Epidermal melanocyte (primary cell): ENCODE measurements at regions not wholly inside any gene's neighbourhood (a gene's known extent, or its start where the extent isn't known, plus 50 kb on each side); places are given as distances from the start of the nearest gene placed in this dataset.
"Not testable (repeated sequence)": the region's sequence is repeated elsewhere in the genome, so short reads cannot be mapped to it uniquely, and the experiment has no call there.

ENCODE experiments used
- DNase-seq: peaks from one replicate; pipeline ENCODE4 v3.0.0; 2011; ENCODE audit warnings: low spot score; ENCODE audit not compliant: insufficient read length

GRCh38 chr4:104138116-104138515 lies 356.6 kb downstream of the CXXC4 start:
- no peak for DNase-seq

DNA sequence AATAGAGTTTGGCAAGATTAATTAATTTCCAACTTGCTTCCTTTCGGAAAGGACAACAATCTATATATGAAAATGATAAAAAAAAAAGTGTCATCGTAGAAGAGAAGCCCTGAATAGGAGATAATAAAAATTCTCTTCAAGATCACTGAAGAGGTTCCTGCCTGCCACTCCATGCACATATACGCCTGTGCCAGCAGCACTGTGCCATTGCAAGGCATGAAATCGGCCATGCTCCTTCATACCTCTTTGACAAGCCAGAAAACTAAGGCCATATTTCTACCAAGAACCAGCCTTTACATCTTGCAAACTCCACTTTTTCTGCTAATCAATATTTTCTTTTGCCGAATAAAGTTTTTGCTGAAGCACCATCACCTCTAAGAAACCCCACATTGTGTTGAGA lies 365.5 kb downstream of the CXXC4 start:
- no peak for DNase-seq

- DNase-seq, result no peak
Observed at GRCh38 chr4:104128850-104129213, 365.9 kb downstream of the CXXC4 start.

- DNase-seq, result no peak
Observed at GRCh38 chr4:104128031-104128849, 366.5 kb downstream of the CXXC4 start.

DNA sequence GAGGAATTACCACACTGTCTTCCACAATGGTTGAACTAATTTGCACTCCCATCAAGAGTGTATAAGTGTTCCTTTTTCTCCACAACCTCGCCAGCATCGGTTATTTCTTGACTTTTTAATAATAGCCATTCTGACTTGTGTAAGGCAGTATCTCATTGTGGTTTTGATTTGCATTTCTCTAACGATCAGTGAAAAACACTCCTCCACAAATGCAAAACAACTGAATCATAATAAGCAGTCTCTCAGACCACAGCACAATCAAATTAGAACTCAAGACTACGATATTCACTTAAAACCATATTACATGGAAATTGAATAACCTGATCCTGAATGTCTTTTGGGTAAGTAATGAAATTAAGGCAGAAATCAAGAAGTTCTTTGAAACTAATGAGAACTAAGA lies 371.7 kb downstream of the CXXC4 start:
- DNase-seq, result no peak

DNA sequence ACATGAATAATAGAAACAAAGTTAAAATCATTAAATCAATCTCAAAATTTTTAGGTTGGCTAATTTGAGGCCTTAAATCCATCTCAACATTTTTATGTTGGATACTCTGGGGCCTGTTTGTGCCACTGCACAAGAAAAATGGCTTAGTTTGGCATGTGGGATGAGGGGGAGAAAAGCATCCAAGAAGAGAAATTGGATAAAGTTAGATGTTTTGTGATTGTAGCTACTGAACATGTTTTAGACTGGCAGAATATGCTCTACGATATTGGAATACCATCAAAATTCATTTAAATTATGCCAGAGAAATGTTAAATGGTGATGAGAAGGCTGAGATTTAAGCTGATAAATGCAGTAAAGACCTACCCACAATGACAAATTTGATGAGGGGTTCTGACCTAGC lies 376.9 kb downstream of the CXXC4 start:
- DNase-seq, result no peak

GRCh38 chr4:104113850-104114249 lies 380.8 kb downstream of the CXXC4 start:
- no peak for DNase-seq

DNA sequence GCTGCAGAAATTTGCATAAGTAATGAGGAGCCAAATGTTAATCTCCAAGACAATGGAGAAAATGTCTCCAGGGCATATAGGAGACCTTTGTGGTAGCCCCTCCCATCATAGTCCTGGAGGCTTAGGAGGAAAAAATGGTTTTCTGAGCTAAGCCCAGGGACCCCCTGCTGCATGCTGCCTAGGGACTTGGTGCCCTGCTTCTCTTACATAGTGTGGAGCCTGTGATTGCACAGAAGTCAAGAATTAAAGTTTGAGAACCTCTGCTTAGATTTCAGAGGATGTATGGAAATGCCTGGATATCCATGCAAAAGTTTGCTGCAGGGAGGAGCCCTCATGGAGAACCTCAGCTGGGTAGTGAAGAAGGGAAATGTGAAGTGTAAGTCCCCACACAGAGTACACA lies 379.4 kb upstream of the TACR3 start:
- DNase-seq, result no peak

- DNase-seq, result no peak
Observed at GRCh38 chr4:104093247-104093646, 373.5 kb upstream of the TACR3 start.

DNA sequence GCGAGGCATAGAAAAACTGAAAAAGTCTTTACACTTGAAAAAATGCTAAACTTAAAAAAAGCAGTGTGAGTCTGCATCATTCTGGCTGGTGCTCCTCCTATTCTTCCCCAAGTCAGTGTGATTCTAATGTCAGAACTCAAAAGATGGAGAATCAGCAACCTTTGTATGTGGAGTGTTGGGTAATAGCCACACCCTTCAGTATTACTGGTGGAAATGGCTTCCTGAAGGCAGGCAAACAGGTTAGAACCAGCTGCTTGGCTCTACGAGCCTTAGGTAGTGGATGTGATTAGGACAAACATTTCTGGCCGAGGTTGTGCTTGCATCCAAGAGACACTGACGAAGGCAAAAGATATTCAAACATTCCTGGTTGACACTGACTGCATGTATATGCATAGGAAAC lies 353.4 kb upstream of the TACR3 start:
- DNase-seq, result no peak

- no peak for DNase-seq
Observed at GRCh38 chr4:104066533-104066932, 346.7 kb upstream of the TACR3 start.

GRCh38 chr4:104064646-104065577 lies 345.1 kb upstream of the TACR3 start:
- DNase-seq, result peak; percentile 21

GRCh38 chr4:104063341-104063740 lies 343.6 kb upstream of the TACR3 start:
- DNase-seq, result no peak

DNA sequence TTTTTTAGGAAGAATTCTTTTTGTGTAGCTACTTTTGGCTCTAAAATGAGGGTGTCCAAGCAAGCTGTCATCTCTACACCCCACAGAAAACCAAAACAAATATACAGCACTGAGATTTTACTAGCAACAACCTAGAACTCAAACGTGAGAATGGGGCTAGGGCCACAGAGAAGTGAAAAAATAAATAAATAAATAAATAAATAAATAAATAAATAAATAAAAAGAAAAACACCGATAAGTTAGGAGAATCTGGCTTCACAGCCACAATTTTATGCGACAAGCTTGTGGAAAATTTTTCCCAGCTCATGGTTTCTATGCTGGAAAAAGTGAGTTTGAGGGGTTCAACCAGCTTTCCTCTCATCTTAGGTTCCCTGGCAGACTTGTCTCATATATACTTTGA lies 324.6 kb upstream of the TACR3 start:
- no peak for DNase-seq

DNA sequence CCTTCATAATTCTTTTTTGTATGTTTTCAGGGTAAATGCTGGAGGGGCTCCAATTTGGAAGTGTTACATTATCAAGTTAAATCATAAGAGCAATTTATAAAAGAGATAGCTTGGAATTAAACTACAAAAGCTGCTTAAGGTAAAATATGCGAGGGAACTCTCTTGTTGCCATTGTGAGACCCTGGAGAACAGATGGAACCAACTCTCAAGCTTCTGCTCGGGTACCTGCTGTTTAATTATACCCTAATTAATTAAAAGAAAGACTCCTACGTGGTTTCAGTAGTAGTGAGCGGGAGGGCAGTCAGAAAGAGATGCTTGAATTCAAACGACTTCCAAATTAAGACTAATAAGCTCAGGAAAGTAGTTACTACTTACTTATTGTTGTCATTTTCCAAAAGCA lies 313.1 kb upstream of the TACR3 start:
- DNase-seq, result no peak

DNA sequence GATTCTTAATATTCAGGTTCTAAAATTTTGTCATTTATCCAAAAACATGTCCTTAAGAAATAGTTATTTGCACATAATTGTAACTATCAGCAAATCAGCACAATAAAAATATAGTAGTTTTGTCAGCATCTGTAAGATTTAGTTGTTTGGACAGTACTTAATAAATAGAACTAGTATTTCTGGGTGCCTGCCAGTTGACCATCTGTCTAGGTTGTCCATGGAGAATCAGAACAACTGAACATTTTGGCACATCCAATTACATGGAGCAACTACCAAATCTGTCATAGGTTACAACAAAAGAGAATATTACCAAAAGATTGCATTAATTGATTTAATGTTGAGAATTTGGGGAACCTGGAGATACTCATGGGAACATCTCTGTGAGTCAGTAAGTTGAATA lies 305.5 kb upstream of the TACR3 start:
- peak; percentile 7 for DNase-seq

- DNase-seq, result no peak
Observed at GRCh38 chr4:104022831-104023230, 303.0 kb upstream of the TACR3 start.

DNA sequence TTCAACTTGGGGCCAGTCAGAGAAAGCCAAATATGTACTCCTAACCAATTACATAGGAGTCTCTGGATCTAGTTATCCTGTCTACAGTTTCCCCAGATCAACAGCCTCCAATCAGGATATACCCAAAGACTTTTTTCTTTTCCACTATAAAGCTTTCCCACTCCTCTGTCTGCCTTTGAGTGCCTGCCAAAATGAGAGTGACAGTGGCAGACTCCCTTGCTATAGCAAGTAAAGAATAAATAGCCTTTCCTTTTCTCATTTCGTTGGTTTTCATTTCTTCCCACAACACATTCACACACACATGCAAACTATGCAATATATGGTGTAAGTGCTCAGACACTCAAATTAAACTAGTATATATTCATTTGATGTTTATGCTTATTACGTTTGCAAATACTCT lies 302.4 kb upstream of the TACR3 start:
- DNase-seq, result no peak

DNA sequence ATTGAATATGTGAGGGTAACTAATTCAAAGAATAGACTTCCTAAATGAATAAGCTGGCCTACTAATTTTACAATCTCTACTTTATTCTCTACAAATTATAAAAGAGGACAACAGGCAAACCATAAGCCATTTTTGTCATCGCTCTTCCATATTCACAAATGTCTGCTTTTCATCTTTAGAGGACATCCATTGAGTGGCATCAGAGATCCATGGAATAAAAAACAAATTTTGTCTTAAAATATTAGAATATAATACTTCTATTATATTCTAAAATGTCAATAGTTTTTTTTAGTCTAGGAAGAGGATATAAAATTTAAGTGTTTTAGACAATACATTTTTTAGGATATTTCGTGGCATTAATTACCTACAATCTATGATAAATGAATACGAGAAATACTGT lies 300.9 kb upstream of the TACR3 start:
- DNase-seq, result no peak

DNA sequence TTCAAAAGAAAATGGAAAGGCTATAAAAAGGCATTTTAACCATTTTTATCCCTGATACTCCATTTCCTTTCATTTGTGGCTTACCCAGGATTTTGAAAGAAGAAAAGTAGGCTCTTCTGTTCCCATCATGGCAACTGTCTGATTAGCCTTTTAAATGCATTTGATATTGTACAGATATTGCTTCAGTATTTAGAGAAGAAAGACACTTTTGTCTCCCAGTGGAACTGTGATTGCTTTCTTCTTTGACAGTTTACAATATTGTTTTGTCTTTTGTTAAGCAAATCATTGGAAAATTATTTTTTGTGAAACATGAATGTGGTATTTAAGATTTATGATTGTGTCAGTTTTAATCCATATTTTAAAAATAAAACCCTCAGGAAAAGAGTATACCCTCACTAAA lies 297.4 kb upstream of the TACR3 start:
- no peak for DNase-seq

- peak; percentile 12 for DNase-seq
Observed at GRCh38 chr4:104015680-104016079, 295.9 kb upstream of the TACR3 start.

DNA sequence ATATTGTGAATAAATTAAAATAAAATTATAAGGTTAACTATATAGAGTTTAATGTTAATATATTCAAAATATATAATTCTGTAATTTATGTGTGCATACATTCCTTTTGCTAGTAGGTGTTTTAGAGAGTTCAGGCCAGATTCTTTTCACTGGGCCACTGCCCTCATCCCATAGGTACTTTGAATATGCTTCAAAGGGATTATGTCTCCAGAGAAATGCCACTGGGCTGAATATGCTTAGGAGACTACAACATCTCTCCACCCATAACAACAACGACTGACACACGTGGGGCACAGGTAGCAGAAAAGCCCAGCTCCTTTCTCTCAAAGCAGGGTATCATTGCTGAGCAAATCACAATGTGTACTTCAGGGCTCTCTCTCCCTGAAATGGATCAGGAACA lies 290.9 kb upstream of the TACR3 start:
- no peak for DNase-seq

DNA sequence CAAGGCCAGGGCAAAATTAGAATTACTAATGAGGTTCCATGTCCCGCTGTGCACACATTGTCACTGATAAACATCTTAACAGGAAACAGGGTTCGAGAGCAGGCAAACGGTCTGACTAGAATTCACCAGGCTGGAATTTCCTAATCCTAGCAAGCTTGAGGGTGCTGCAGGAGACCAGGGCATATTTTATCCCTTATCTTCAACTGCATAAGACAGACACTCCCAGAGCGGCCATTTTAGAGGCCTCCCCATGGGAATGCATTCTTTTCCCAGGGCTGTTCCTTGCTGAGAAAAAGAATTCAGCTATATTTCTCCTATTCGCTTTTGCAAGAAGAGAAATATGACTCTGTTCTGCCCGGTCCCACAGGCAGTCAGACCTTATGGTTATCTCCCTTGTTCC lies 282.5 kb upstream of the TACR3 start:
- not testable (repeated sequence) for DNase-seq
